Naive thymus-derived CD8-positive, alpha-beta T cell (primary cell): ENCODE measurements at regions not wholly inside any gene's neighbourhood (a gene's known extent, or its start where the extent isn't known, plus 50 kb on each side); places are given as distances from the start of the nearest gene placed in this dataset.

ENCODE experiments used
- ATAC-seq, 2 donors: fragments of 150-1000 bp; cut with Tn5 transposase in 1 of 2; sonication (Bioruptor Pico), chemical (Tn5 transposase) in 1 of 2; 1 replicate in 1 of 2; 2 replicates in 1 of 2; pipeline ENCODE4 v1.10.0; 2021; ENCODE audit warnings: mild to moderate bottlenecking in 2 of 2, moderate library complexity in 2 of 2
- POLR2A ChIA-PET: fragments of 350-600 bp; sonication (Branson Sonifier 250); formaldehyde crosslinking; loops from one replicate; lab custom pipeline; 2021; ENCODE audit warnings: antibody characterized with exemption; lab: Charles Lee
- DNase-seq, 10 donors: peaks; one replicate each; pipeline versions ENCODE4 v3.0.0 to v3.0.0-alpha.2; 2020 to 2022
- H3K27ac Mint-ChIP-seq, 10 donors: one replicate each; pipeline ENCODE4 v1.8.0; 2020 to 2022; ENCODE audit warnings: mild to moderate bottlenecking in 10 of 10, mixed read lengths in 10 of 10, moderate library complexity in 4 of 10, inconsistent platforms in 1 of 10
- H3K27me3 Mint-ChIP-seq, 5 donors: one replicate each; pipeline ENCODE4 v1.8.0; 2021 to 2022; ENCODE audit warnings: mixed read lengths in 5 of 5
- H3K36me3 Mint-ChIP-seq, 3 donors: one replicate each; pipeline ENCODE4 v1.8.0; 2020 to 2022; ENCODE audit warnings: mixed read lengths in 3 of 3, mild to moderate bottlenecking in 2 of 3, inconsistent platforms in 1 of 3
- H3K4me1 Mint-ChIP-seq, 4 donors: one replicate each; pipeline ENCODE4 v1.8.0; 2021 to 2022; ENCODE audit warnings: mixed read lengths in 4 of 4
- H3K4me3 Mint-ChIP-seq, 10 donors: one replicate each; pipeline ENCODE4 v1.8.0; 2020 to 2022; ENCODE audit warnings: mild to moderate bottlenecking in 10 of 10, mixed read lengths in 10 of 10, moderate library complexity in 6 of 10, inconsistent platforms in 1 of 10
- H3K9me3 Mint-ChIP-seq, 9 donors: one replicate each; pipeline ENCODE4 v1.8.0; 2020 to 2022; ENCODE audit warnings: mixed read lengths in 9 of 9, mild to moderate bottlenecking in 3 of 9, inconsistent platforms in 1 of 9, moderate library complexity in 1 of 9

- POLR2A ChIA-PET: no interaction called here
- no peaks in the 10 kb centered on the region for H3K9me3 Mint-ChIP-seq
Measured at GRCh38 chr14:100381395-100382105, 58.4 kb downstream of the SLC25A47 start.

GRCh38 chr14:100382106-100382455 lies 58.9 kb downstream of the SLC25A47 start:
- ATAC-seq (no peak), DNase-seq (no peak)
- Mint-ChIP-seq H3K9me3 (no peaks in the 10 kb centered on the region), H3K27ac (no peak overlapping the region), H3K36me3 (peaks cover 0 to 10% (median 2%) of the 10 kb centered on the region in 3 donors), H3K27me3 (no peaks in the 10 kb centered on the region), H3K4me1 (peaks cover 11 to 32% (median 15%) of the 10 kb centered on the region in 4 donors), H3K4me3 (no peak overlapping the region)
- POLR2A ChIA-PET: no interaction called here

More at GRCh38 chr14:100381395-100382105, 58.4 kb downstream of the SLC25A47 start:
- Mint-ChIP-seq H3K4me3 (no peak overlapping the region), H3K4me1 (peaks cover 16 to 37% (median 20%) of the 10 kb centered on the region in 4 donors), H3K27me3 (no peaks in the 10 kb centered on the region), H3K27ac (no peak overlapping the region), H3K36me3 (peaks cover 0 to 10% (median 2%) of the 10 kb centered on the region in 3 donors)
- DNase-seq (no peak), ATAC-seq (no peak)

- H3K36me3 Mint-ChIP-seq: peaks cover 0 to 10% (median 2%) of the 10 kb centered on the region in 3 donors
- POLR2A ChIA-PET: interaction anchor here (1.8 kb wide), 1 partner anchor 262 kb away, joined by 12 read pairs; no protein-coding TSS in a partner anchor
- H3K27me3 Mint-ChIP-seq: no peaks in the 10 kb centered on the region
Measured at GRCh38 chr14:100383727-100384158, 60.6 kb downstream of the SLC25A47 start.

GRCh38 chr14:100384277-100384676 lies 61.1 kb downstream of the SLC25A47 start:
- ATAC-seq: no peak
- peak overlapping the region in 1 of 10 donors; percentile 53 for H3K27ac Mint-ChIP-seq
- peaks cover 0 to 10% (median 2%) of the 10 kb centered on the region in 3 donors for H3K36me3 Mint-ChIP-seq

More at GRCh38 chr14:100383727-100384158, 60.6 kb downstream of the SLC25A47 start:
- ATAC-seq (peak; percentile 73 to 90), DNase-seq (peak; percentile 39 to 79 (median 58))
- peaks cover 13 to 35% (median 18%) of the 10 kb centered on the region in 4 donors for H3K4me1 Mint-ChIP-seq
- peak overlapping the region in 1 of 10 donors; percentile 53 for H3K27ac Mint-ChIP-seq
- no peaks in the 10 kb centered on the region for H3K9me3 Mint-ChIP-seq
- H3K4me3 Mint-ChIP-seq: no peak overlapping the region

GRCh38 chr14:100384819-100385813 lies 62.0 kb downstream of the SLC25A47 start:
- peaks cover 11 to 35% (median 19%) of the 10 kb centered on the region in 4 donors for H3K4me1 Mint-ChIP-seq
- no peaks in the 10 kb centered on the region for H3K27me3 Mint-ChIP-seq
- DNase-seq (no peak), ATAC-seq (no peak)
- H3K9me3 Mint-ChIP-seq: no peaks in the 10 kb centered on the region
- H3K4me3 Mint-ChIP-seq: no peak overlapping the region
- H3K36me3 Mint-ChIP-seq: peaks cover 0 to 13% (median 2%) of the 10 kb centered on the region in 3 donors
- POLR2A ChIA-PET: interaction anchor here (1.8 kb wide), 1 partner anchor 261 kb away, joined by 12 read pairs; no protein-coding TSS in a partner anchor
- H3K27ac Mint-ChIP-seq: peak overlapping the region in 1 of 10 donors; percentile 48

More at GRCh38 chr14:100384277-100384676, 61.1 kb downstream of the SLC25A47 start:
- no peaks in the 10 kb centered on the region for H3K9me3 Mint-ChIP-seq
- POLR2A ChIA-PET: interaction anchor here (1.8 kb wide), 1 partner anchor 261 kb away, joined by 12 read pairs; no protein-coding TSS in a partner anchor
- DNase-seq: no peak
- no peaks in the 10 kb centered on the region for H3K27me3 Mint-ChIP-seq
- peak overlapping the region in 1 of 10 donors; percentile 18 for H3K4me3 Mint-ChIP-seq
- H3K4me1 Mint-ChIP-seq: peaks cover 11 to 35% (median 18%) of the 10 kb centered on the region in 4 donors

- Mint-ChIP-seq H3K4me3 (no peak overlapping the region), H3K36me3 (peaks cover 0 to 10% (median 2%) of the 10 kb centered on the region in 3 donors), H3K27me3 (no peaks in the 10 kb centered on the region), H3K27ac (no peak overlapping the region), H3K4me1 (peaks cover 11 to 40% (median 26%) of the 10 kb centered on the region in 4 donors), H3K9me3 (no peaks in the 10 kb centered on the region)
- DNase-seq (no peak), ATAC-seq (no peak)
- POLR2A ChIA-PET: no interaction called here
Measured at GRCh38 chr14:100386121-100386520, 63.0 kb downstream of the SLC25A47 start.

GRCh38 chr14:100386846-100387245 lies 63.7 kb downstream of the SLC25A47 start:
- POLR2A ChIA-PET: no interaction called here
- no peak for DNase-seq
- peak overlapping the region in 1 of 10 donors; percentile 9 for H3K27ac Mint-ChIP-seq
- no peaks in the 10 kb centered on the region for H3K27me3 Mint-ChIP-seq
- no peaks in the 10 kb centered on the region for H3K9me3 Mint-ChIP-seq
- H3K36me3 Mint-ChIP-seq: peaks cover 0 to 7% (median 2%) of the 10 kb centered on the region in 3 donors
- H3K4me3 Mint-ChIP-seq: no peak overlapping the region
- no peak for ATAC-seq
- peaks cover 11 to 42% (median 27%) of the 10 kb centered on the region in 4 donors for H3K4me1 Mint-ChIP-seq

- Mint-ChIP-seq H3K36me3 (peaks cover 0 to 7% (median 0%) of the 10 kb centered on the region in 3 donors), H3K9me3 (no peaks in the 10 kb centered on the region), H3K4me1 (peaks cover 11 to 40% (median 28%) of the 10 kb centered on the region in 4 donors), H3K27ac (peak overlapping the region in 1 of 10 donors; percentile 1), H3K4me3 (no peak overlapping the region), H3K27me3 (no peaks in the 10 kb centered on the region)
- DNase-seq: no peak
- POLR2A ChIA-PET: no interaction called here
- ATAC-seq: no peak
Measured at GRCh38 chr14:100387450-100387849, 64.3 kb downstream of the SLC25A47 start.

- peaks cover 0 to 9% (median 0%) of the 10 kb centered on the region in 3 donors for H3K36me3 Mint-ChIP-seq
- no peaks in the 10 kb centered on the region for H3K9me3 Mint-ChIP-seq
- POLR2A ChIA-PET: no interaction called here
- no peak overlapping the region for H3K4me3 Mint-ChIP-seq
- DNase-seq (no peak), ATAC-seq (no peak)
- H3K27me3 Mint-ChIP-seq: no peaks in the 10 kb centered on the region
- peak overlapping the region in 2 of 10 donors; percentile 33 to 58 for H3K27ac Mint-ChIP-seq
- H3K4me1 Mint-ChIP-seq: peaks cover 14 to 39% (median 31%) of the 10 kb centered on the region in 4 donors
Measured at GRCh38 chr14:100388103-100389054, 65.2 kb downstream of the SLC25A47 start.

GRCh38 chr14:100389497-100390104 lies 66.5 kb downstream of the SLC25A47 start:
- H3K4me1 Mint-ChIP-seq: peaks cover 19 to 35% (median 29%) of the 10 kb centered on the region in 4 donors
- POLR2A ChIA-PET: no interaction called here
- DNase-seq (no peak), ATAC-seq (no peak)
- peaks cover 0 to 10% (median 0%) of the 10 kb centered on the region in 3 donors for H3K36me3 Mint-ChIP-seq
- no peak overlapping the region for H3K4me3 Mint-ChIP-seq
- peak overlapping the region in 3 of 10 donors; percentile 12 to 49 (median 17) for H3K27ac Mint-ChIP-seq
- no peaks in the 10 kb centered on the region for H3K9me3 Mint-ChIP-seq
- no peaks in the 10 kb centered on the region for H3K27me3 Mint-ChIP-seq

- peaks cover 20 to 35% (median 26%) of the 10 kb centered on the region in 4 donors for H3K4me1 Mint-ChIP-seq
- H3K4me3 Mint-ChIP-seq: no peak overlapping the region
- ATAC-seq (no peak), DNase-seq (no peak)
- POLR2A ChIA-PET: no interaction called here
- peaks cover 0 to 9% (median 0%) of the 10 kb centered on the region in 3 donors for H3K36me3 Mint-ChIP-seq
- H3K27me3 Mint-ChIP-seq: no peaks in the 10 kb centered on the region
- H3K27ac Mint-ChIP-seq: no peak overlapping the region
- H3K9me3 Mint-ChIP-seq: no peaks in the 10 kb centered on the region
Measured at GRCh38 chr14:100391173-100391572, 68.0 kb downstream of the SLC25A47 start.
